Left ventricle myocardium inferior (tissue), 1 donor: ENCODE measurements at regions not wholly inside any gene's neighbourhood (a gene's known extent, or its start where the extent isn't known, plus 50 kb on each side); places are given as distances from the start of the nearest gene placed in this dataset.

Source experiments
- DNase-seq: peaks from one replicate; pipeline ENCODE4 v3.0.0-alpha.2; 2020
- H3K27ac ChIP-seq: fragments of 200-600 bp; replicated peaks from 2 replicates; pipeline ENCODE4 v1.8.0; 2021
- H3K27me3 ChIP-seq: fragments of 200-600 bp; 2 replicates; pipeline ENCODE4 v1.8.0; 2021; ENCODE audit warnings: low read depth
- H3K36me3 ChIP-seq: fragments of 200-600 bp; 2 replicates; pipeline ENCODE4 v1.8.0; 2021
- H3K4me1 ChIP-seq: fragments of 200-600 bp; 2 replicates; pipeline ENCODE4 v1.8.0; 2021
- H3K4me3 ChIP-seq: fragments of 200-600 bp; 2 replicates; pipeline ENCODE4 v1.8.0; 2021; ENCODE audit warnings: mild to moderate bottlenecking, moderate library complexity
- H3K9me3 ChIP-seq: fragments of 200-600 bp; replicated peaks from 2 replicates; pipeline ENCODE4 v1.8.0; 2021
- intact Hi-C: fragments of 100-400 bp; cut with micrococcal nuclease; formaldehyde crosslinking; loops from one replicate; pipeline ENCODE4 v1.11.0; 2022
- TF ChIP-seq, protein P1 (sequence below): fragments of 200-600 bp; IDR thresholded peaks from 2 replicates; pipeline ENCODE4 v1.8.0; 2021; ENCODE audit warnings: antibody characterized with exemption, mild to moderate bottlenecking, borderline replicate concordance
- donor health status: DM: no; HTN: yes; CAD: no; lungs with severe emphysema.

DNA sequence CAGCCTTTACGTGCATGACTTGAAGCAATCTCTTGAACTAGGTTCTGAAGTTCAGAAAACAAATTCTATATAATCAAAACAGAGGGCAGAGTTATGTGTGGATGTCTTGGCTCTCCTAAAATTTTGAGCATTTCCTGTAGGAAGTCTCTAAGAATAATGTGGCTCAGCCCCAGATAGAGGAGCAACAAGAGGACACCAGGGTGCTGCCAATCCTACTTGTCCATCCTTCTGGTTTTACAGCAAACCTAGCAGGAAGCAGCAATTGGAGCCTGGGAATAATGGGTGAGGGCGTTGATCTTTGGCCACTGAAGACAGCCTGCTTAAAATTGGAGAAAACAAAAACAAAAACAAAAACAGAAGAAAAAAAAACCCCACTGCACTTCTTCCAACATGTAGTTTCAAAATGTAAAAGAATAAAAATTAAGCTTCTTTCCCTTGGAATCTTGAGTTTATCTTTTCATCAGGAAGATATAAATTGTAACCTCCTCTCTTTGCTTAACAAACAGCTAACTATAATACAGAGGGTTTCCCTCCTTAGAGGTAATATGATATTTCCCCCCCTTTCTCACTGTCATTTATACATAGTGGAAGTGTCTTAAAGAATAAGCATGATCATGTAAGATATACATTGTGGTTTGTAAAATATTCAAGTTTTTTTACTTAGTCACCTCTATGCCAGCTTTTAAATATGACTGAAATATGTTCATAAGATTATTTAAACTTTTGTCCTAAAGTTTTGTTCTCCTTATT lies 130.6 kb downstream of the FBXO8 start:
- no peaks in the 10 kb centered on the region for H3K9me3 ChIP-seq
- TF ChIP-seq, protein P1, sequence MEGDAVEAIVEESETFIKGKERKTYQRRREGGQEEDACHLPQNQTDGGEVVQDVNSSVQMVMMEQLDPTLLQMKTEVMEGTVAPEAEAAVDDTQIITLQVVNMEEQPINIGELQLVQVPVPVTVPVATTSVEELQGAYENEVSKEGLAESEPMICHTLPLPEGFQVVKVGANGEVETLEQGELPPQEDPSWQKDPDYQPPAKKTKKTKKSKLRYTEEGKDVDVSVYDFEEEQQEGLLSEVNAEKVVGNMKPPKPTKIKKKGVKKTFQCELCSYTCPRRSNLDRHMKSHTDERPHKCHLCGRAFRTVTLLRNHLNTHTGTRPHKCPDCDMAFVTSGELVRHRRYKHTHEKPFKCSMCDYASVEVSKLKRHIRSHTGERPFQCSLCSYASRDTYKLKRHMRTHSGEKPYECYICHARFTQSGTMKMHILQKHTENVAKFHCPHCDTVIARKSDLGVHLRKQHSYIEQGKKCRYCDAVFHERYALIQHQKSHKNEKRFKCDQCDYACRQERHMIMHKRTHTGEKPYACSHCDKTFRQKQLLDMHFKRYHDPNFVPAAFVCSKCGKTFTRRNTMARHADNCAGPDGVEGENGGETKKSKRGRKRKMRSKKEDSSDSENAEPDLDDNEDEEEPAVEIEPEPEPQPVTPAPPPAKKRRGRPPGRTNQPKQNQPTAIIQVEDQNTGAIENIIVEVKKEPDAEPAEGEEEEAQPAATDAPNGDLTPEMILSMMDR, result no peak
- H3K4me3 ChIP-seq, result no peak overlapping the region
- no peak overlapping the region for H3K27ac ChIP-seq
- intact Hi-C loops, result no loop called here
- H3K36me3 ChIP-seq, result no peaks in the 10 kb centered on the region
- no peaks in the 10 kb centered on the region for H3K27me3 ChIP-seq
- no peak for DNase-seq
- H3K4me1 ChIP-seq, result peaks cover 18% of the 10 kb centered on the region

DNA sequence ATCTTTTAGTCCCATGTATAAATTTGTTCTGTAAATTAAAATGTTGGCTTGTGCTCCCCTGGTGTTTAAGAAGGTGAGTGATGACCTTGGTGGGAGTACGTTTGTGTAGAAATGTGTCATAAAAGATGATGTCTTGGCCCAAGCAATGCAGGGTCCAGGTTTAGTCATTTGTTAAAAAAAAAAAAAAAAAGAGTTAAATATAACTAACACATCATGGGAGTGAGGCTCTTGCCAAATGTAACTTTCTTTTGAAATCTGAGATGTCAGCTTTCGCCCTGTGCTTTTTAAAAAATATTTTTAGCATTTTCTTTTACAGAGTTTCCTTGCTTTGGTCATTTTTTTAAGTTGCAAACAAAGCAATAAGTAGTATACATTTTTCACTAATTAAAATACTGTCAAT lies 135.6 kb downstream of the FBXO8 start:
- no peaks in the 10 kb centered on the region for H3K36me3 ChIP-seq
- intact Hi-C loops, result no loop called here
- TF ChIP-seq, protein P1, result no peak
- H3K4me3 ChIP-seq, result no peak overlapping the region
- H3K9me3 ChIP-seq, result no peaks in the 10 kb centered on the region
- H3K27ac ChIP-seq, result no peak overlapping the region
- H3K27me3 ChIP-seq, result no peaks in the 10 kb centered on the region
- H3K4me1 ChIP-seq, result peaks cover 5% of the 10 kb centered on the region
- no peak for DNase-seq

DNA sequence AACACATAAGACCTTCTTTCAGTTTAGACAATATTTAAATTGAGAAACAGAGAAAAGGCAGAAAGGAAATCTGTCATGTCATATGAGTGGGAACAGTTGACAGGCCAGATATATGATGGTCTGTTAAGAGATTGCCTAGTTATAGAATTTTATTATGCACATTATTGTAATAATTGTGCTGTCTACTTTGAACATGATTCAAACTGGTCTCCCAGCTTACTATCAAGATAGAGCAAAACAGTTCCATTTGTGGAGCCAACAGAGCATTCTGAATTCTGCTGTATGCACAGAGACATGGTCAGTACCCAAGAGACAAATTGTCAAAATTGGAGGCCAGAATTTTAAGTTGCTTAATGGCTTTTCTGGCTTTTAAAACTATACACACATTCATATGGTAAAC lies 139.4 kb downstream of the FBXO8 start:
- Histone ChIP-seq H3K36me3 (no peaks in the 10 kb centered on the region), H3K4me1 (no peaks in the 10 kb centered on the region), H3K27me3 (no peaks in the 10 kb centered on the region), H3K27ac (no peak overlapping the region), H3K4me3 (no peak overlapping the region), H3K9me3 (no peaks in the 10 kb centered on the region)
- intact Hi-C loops, result no loop called here
- TF ChIP-seq, protein P1, result no peak
- DNase-seq, result no peak

DNA sequence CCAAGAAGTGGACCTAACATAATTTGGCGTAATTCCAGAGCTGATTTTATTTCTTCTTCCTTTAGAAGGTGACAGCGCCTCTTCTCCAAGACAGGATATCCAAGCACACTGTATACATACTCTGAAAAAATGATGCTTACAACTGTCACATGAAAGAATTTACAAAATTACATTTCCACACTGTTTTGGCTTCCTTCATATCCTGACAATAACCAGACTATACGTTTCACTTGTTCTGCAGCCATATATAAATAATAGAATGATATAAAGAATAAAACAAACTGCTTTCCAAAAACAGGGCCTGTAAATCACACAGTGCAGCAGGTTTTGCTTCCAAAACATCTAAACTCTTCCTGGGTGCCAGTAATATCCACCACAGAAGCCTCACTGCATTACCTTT lies 141.6 kb downstream of the FBXO8 start:
- H3K4me1 ChIP-seq, result no peaks in the 10 kb centered on the region
- intact Hi-C loops, result no loop called here
- no peaks in the 10 kb centered on the region for H3K27me3 ChIP-seq
- H3K36me3 ChIP-seq, result no peaks in the 10 kb centered on the region
- no peak overlapping the region for H3K27ac ChIP-seq
- H3K9me3 ChIP-seq, result no peaks in the 10 kb centered on the region
- DNase-seq, result no peak
- TF ChIP-seq, protein P1, result no peak
- H3K4me3 ChIP-seq, result no peak overlapping the region

DNA sequence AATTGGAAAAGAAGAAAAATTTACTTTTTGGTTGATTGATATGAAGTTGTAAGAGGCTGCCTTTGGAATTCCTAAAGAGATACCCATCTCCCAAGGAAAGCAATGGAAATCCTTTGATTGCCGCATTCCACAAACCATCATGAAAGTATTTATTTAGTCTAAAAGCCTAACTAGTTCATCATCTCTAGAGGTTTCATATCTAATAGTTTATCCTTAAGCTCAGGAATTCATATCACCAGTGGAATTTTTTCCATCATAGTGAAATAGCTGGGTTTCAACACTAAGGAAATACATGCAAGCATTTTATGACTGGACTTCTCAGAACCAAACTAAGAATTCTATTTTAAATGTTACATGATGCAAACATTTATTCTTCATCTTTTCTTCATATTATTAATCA lies 144.9 kb downstream of the FBXO8 start:
- DNase-seq, result no peak
- H3K9me3 ChIP-seq, result no peaks in the 10 kb centered on the region
- H3K27me3 ChIP-seq, result no peaks in the 10 kb centered on the region
- intact Hi-C loops, result no loop called here
- TF ChIP-seq, protein P1, result no peak
- no peaks in the 10 kb centered on the region for H3K4me1 ChIP-seq
- no peak overlapping the region for H3K4me3 ChIP-seq
- no peak overlapping the region for H3K27ac ChIP-seq
- H3K36me3 ChIP-seq, result no peaks in the 10 kb centered on the region
